Amniotic stem cell (primary cell): ENCODE measurements at regions not wholly inside any gene's neighbourhood (a gene's known extent, or its start where the extent isn't known, plus 50 kb on each side); places are given as distances from the start of the nearest gene placed in this dataset.
"Not testable (repeated sequence)": the region's sequence is repeated elsewhere in the genome, so short reads cannot be mapped to it uniquely, and the experiment has no call there.

ENCODE experiments used
- DNase-seq: peaks from one replicate; lab custom pipeline; 2025; lab: John Stamatoyannopoulos, UW

GRCh38 chrX:7385131-7385530 lies 237.2 kb upstream of the PUDP start:
- no peak for DNase-seq

DNA sequence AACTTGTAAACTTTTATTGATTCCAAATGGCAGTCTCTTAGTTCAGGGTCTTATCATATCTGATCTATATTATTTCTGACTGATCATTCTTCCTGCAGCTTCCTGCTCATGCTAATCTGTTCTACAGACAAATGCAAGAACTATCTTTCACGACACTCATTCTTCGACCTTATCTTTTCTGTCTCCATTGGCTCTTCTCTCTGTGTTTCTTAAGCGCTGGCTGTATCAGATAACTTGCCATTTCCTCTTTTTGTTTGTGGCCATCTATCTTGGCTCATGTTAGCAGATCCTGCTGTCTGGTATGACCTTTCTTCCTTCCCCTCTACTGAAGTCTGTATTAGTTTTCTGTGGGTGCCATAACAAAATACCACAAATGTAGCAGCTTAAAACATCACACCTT lies 230.5 kb upstream of the PUDP start:
- no peak for DNase-seq

DNA sequence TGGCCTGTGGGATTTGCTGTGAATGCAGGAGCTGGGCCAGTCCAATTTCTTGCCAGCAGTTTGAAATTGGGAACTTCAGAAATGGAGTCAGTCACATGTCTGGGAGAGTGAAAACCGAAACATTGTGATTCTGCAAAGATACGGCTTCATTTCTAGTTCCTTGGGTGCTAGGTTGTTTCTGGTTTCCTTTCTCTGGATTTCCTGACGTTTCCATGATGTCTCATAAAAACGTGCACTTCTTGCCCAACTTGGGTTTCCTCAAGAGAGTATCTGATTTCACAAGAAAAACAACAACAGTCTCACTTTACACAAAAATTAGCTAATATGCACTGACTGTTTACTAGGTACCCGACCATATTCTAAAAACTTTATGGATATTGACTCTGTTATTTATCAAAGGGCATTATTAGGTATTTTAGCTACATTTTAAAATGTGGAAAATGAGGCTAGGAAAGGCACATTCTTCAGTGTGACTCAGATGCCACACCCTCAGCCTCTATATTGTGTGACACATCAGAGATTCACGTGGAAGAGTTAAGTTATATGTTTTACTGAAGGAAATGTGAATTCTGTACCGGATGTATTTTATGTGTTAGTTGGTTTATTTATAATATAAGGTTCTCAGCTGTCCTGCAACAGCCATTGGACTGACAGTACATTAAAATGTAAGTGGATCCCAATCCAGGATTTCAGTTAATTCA lies 225.0 kb upstream of the PUDP start:
- DNase-seq, result peak; percentile 5

DNA sequence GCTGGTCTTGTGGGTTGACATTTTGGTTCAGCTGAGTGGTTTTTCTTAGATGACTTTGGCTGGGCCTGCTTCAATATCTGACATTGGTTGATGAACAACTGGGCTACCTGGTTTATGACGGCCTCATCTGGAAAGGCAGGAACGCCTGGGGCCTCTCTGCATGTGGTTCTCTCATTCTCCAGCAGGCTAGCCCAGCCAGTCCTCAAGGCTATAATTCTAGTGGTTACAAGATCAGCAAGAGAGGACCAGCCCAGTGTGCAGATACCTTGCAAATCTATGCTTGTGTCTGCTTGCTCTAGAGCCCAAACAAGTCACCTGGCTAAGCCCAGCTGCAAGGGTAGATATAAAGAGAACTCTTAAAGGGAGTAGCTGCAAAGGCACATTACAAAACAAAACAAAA lies 214.2 kb upstream of the PUDP start:
- DNase-seq, result no peak

DNA sequence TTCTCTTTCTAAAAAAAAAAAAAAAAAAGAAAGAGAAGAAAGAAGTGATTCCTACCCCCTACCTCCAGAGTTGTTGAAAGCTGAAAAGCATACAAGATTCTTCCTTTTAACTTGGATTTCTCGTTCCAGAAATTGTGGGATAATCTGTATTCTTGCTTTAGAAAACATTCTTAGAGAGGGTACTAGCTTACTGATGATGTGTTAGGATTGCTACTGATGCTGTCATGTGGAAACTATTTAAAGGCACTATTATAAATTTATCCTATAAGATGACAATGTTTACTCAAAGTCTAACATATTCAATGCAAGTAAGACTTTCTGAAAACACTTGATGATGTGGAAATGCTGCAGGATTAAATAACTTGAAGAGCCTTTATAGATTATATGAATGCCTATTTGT lies 204.0 kb upstream of the PUDP start:
- DNase-seq, result no peak

DNA sequence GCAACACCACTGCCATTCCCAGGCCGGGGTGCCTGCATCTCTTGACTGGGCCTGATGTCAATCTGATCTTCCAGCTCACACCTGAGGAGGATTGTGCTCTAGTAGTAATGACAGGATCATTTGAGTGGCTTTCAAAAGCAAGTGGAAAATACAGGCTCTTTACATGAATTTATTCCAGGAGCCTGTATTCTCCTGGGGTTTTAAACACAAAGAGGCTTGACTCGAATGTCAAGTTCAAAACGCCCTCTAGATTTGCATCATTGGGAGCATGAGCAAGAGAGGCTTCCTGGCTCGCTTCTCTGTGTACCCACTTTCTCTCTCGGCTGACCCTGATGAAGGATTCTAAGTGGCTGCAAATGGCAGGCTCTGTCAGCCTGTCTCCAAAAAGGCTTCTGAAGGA lies 199.5 kb upstream of the PUDP start:
- no peak for DNase-seq

GRCh38 chrX:7346021-7346420 lies 198.1 kb upstream of the PUDP start:
- DNase-seq, result no peak

GRCh38 chrX:7343181-7343580 lies 195.2 kb upstream of the PUDP start:
- DNase-seq, result no peak

GRCh38 chrX:7335816-7336362 lies 187.9 kb upstream of the PUDP start:
- DNase-seq, result not testable (repeated sequence)

GRCh38 chrX:7334253-7334935 lies 186.4 kb upstream of the PUDP start:
- peak; percentile 67 for DNase-seq

DNA sequence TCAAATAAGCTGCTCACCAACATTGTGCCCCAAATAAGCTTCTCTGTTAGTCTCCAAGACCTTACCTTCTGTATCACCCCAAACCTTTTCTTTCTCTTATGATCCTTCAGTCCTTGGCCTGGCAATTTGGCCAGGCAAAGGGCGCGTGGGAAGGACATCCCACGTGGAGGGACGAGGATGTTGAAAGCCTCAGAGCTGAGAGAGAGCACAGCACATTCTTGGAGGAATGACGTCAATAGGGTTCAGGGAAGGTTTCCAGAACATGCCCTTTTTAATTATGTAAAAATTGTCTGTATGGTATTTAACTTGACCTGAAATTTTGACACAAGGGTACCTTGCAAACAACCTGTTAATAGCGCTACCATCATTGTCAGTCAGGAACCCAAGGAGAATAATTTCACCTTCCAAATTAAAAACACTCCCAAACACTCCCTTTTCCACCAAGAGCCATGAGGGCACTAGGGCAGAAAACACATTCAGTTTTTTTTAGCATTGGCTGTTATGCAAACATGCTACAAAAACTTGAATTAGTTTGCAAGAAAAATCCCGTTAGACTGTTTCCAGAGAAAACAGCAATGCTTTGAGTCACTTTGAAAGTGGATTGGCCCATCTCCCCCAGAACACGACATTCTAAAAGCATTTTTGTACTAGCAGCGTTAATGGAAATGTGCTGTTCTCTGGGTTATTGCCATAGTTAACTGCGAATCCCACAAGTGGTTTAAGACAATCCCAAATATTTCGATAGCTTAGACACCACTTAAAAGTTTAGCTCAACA lies 183.2 kb upstream of the PUDP start:
- DNase-seq, result peak; percentile 37

- DNase-seq, result no peak
Measured at GRCh38 chrX:7330556-7330955, 182.6 kb upstream of the PUDP start.

GRCh38 chrX:7318661-7319060 lies 170.7 kb upstream of the PUDP start:
- DNase-seq, result no peak

- no peak for DNase-seq
Measured at GRCh38 chrX:7318241-7318640, 170.3 kb upstream of the PUDP start.

DNA sequence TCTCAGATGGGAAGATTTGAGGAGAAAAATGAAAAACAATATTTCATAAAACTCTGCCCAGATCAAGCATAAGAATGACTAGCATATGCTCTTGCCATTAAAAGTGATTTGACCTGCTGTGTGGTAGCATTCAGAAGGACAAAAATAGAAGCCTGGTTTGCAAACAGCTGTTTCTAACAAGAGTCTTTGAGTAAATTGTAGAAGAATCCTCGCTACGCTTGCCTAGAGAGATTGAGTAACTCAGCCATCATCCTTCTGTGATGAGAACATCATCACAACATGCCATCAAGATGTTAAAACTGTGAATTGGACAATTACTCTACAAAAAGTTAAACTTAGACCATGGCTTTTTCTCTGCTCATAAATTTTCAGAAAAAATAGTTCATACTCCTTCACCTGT lies 168.9 kb upstream of the PUDP start:
- DNase-seq, result no peak

- DNase-seq, result no peak
Measured at GRCh38 chrX:7316280-7316679, 168.3 kb upstream of the PUDP start.

- DNase-seq, result no peak
Measured at GRCh38 chrX:7314425-7314824, 166.5 kb upstream of the PUDP start.

GRCh38 chrX:7307720-7308119 lies 159.8 kb upstream of the PUDP start:
- no peak for DNase-seq

- DNase-seq, result no peak
Measured at GRCh38 chrX:7294483-7294882, 146.5 kb upstream of the PUDP start.

DNA sequence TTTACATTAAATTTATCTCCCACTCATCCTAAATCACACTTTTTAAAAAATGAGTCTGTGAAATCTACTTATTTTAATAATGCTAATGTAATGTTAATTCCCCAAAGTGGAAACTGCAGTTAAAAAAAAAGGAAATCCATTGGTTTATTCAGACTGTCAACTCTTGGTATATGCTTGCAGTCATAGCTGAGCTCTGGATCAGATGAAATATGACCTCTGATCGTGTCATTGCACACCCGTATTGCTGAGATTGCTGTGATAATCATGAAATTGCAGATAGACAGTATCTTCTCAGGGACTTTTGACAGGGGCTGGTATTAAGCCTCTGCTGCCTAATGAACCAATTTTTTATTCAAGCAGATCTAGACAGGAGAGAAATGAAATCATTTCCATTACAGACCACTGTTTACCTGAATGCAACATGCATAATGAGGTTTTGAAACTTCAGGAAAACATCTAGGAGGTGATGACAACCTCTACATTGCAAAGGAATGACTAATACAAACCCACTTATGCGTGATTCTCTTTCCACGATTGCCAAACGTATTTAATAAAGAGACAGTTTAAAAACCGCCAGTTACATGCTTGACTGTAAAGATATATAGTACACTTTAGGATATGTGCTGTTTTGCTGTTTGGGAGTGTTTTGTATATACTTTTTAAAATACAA lies 138.3 kb upstream of the PUDP start:
- no peak for DNase-seq

GRCh38 chrX:7285765-7286164 lies 137.8 kb upstream of the PUDP start:
- no peak for DNase-seq

DNA sequence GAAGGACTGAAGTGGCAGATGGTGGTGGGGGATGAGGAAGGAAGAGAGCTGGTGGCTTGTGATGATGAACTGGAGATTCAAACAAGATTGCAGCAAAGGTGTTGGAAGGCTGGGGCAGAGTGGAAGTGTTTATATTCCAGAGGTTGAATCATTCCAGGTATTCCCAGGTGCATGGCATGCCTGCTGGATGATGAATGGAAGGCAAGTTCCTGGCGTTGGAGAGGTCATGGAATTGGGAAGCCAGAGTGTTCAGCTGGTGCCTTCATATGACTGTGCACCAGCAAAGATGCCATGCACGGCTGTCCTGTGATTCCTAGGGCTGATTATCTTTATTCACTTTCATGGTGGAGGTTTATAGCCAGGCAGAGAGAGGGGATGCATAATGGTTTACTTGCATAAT lies 135.8 kb upstream of the PUDP start:
- no peak for DNase-seq
